ENCODE measurements at regions not wholly inside any gene's neighbourhood (a gene's known extent, or its start where the extent isn't known, plus 50 kb on each side); places are given as distances from the start of the nearest gene placed in this dataset.

GRCh38 chr9:82555031-82555430 is 507.9 kb downstream of the RASEF start:
- H3K14ac ChIP-seq (ENCODE audit: low read length) = no peak overlapping the region

GRCh38 chr9:82555431-82556051 is 507.4 kb downstream of the RASEF start:
- no peaks in the 10 kb centered on the region for H3K79me1 ChIP-seq (ENCODE audit: low read length)
- H3K4me1 ChIP-seq (ENCODE audit: control insufficient read depth in 1 of 2, insufficient read depth in 2 of 2, low read length in 2 of 2) = no peaks in the 10 kb centered on the region
- WGBS (ENCODE audit: extremely low coverage, insufficient coverage, insufficient read length) = no CpG with 5 or more reads among the region's 7 CpGs
- H4K8ac ChIP-seq (ENCODE audit: low read depth, low read length) = no peak overlapping the region
- no peak overlapping the region for H2BK12ac ChIP-seq (ENCODE audit: low read length)
- no peaks in the 10 kb centered on the region for H3K9me3 ChIP-seq (ENCODE audit: insufficient read depth, low read depth, low read length)
- H3K4me2 ChIP-seq (ENCODE audit: low read length) = no peak overlapping the region
- H3K4ac ChIP-seq (ENCODE audit: low read depth, low read length) = no peak overlapping the region
- H3K27me3 ChIP-seq (ENCODE audit: insufficient read depth, low read length) = no peaks in the 10 kb centered on the region
- no peak overlapping the region for H2AFZ ChIP-seq (ENCODE audit: insufficient read depth, low read length, poor library complexity)
- no peaks in the 10 kb centered on the region for H3K79me2 ChIP-seq (ENCODE audit: control insufficient read depth, insufficient read depth, low read length, poor library complexity)
- H3K4me3 ChIP-seq (ENCODE audit: low read depth, low read length) = no peak overlapping the region
- no peak overlapping the region for H3K18ac ChIP-seq (ENCODE audit: low read length)
- no peak overlapping the region for H4K12ac ChIP-seq (ENCODE audit: low read depth, low read length)
- no peak overlapping the region for H2BK5ac ChIP-seq (ENCODE audit: low read depth, low read length, poor library complexity)
- H3K9ac ChIP-seq (ENCODE audit: low read length) = no peak overlapping the region
- no peak for DNase-seq
- H2AK5ac ChIP-seq (ENCODE audit: low read length) = no peak overlapping the region
- no peak overlapping the region for H2BK120ac ChIP-seq (ENCODE audit: insufficient read depth, low read length, poor library complexity)
- H3K23ac ChIP-seq (ENCODE audit: low read length) = no peak overlapping the region
- no peak overlapping the region for H4K91ac ChIP-seq (ENCODE audit: low read depth, low read length)
- H3K14ac ChIP-seq (ENCODE audit: low read length) = no peak overlapping the region
- H3K27ac ChIP-seq (ENCODE audit: low read depth, low read length) = no peak overlapping the region
- H3K36me3 ChIP-seq (ENCODE audit: control insufficient read depth in 1 of 2, insufficient read depth in 2 of 2, low read length in 2 of 2) = no peaks in the 10 kb centered on the region

More at GRCh38 chr9:82555031-82555430, 507.9 kb downstream of the RASEF start:
- Histone ChIP-seq H3K9me3 (ENCODE audit: insufficient read depth, low read depth, low read length) (no peaks in the 10 kb centered on the region), H2BK12ac (ENCODE audit: low read length) (no peak overlapping the region), H3K36me3 (ENCODE audit: control insufficient read depth in 1 of 2, insufficient read depth in 2 of 2, low read length in 2 of 2) (no peaks in the 10 kb centered on the region), H3K9ac (ENCODE audit: low read length) (no peak overlapping the region), H3K27ac (ENCODE audit: low read depth, low read length) (no peak overlapping the region), H3K18ac (ENCODE audit: low read length) (no peak overlapping the region), H3K23ac (ENCODE audit: low read length) (no peak overlapping the region), H2AK5ac (ENCODE audit: low read length) (no peak overlapping the region), H3K4me3 (ENCODE audit: low read depth, low read length) (no peak overlapping the region), H3K27me3 (ENCODE audit: insufficient read depth, low read length) (no peaks in the 10 kb centered on the region), H3K79me2 (ENCODE audit: control insufficient read depth, insufficient read depth, low read length, poor library complexity) (no peaks in the 10 kb centered on the region), H2BK5ac (ENCODE audit: low read depth, low read length, poor library complexity) (no peak overlapping the region), H2AFZ (ENCODE audit: insufficient read depth, low read length, poor library complexity) (no peak overlapping the region), H3K79me1 (ENCODE audit: low read length) (no peaks in the 10 kb centered on the region), H2BK120ac (ENCODE audit: insufficient read depth, low read length, poor library complexity) (no peak overlapping the region), H3K4me2 (ENCODE audit: low read length) (no peak overlapping the region), H4K91ac (ENCODE audit: low read depth, low read length) (no peak overlapping the region), H3K4ac (ENCODE audit: low read depth, low read length) (no peak overlapping the region), H4K12ac (ENCODE audit: low read depth, low read length) (no peak overlapping the region), H3K4me1 (ENCODE audit: control insufficient read depth in 1 of 2, insufficient read depth in 2 of 2, low read length in 2 of 2) (no peaks in the 10 kb centered on the region), H4K8ac (ENCODE audit: low read depth, low read length) (no peak overlapping the region)
- no peak for DNase-seq
- WGBS (ENCODE audit: extremely low coverage, insufficient coverage, insufficient read length) = no CpG with 5 or more reads among the region's 1 CpG

- H3K27me3 ChIP-seq (ENCODE audit: insufficient read depth, low read length) = no peaks in the 10 kb centered on the region
- peaks cover 1% of the 10 kb centered on the region for H3K9me3 ChIP-seq (ENCODE audit: insufficient read depth, low read depth, low read length)
These were observed 504.6 kb downstream of the RASEF start for GRCh38 chr9:82558346-82558745.

GRCh38 chr9:82558855-82559630 is 503.9 kb downstream of the RASEF start:
- Histone ChIP-seq H3K9ac (ENCODE audit: low read length) (no peak overlapping the region), H3K9me3 (ENCODE audit: insufficient read depth, low read depth, low read length) (peaks cover 2% of the 10 kb centered on the region), H3K27me3 (ENCODE audit: insufficient read depth, low read length) (no peaks in the 10 kb centered on the region), H2AFZ (ENCODE audit: insufficient read depth, low read length, poor library complexity) (no peak overlapping the region), H3K4me1 (ENCODE audit: control insufficient read depth in 1 of 2, insufficient read depth in 2 of 2, low read length in 2 of 2) (no peaks in the 10 kb centered on the region), H4K12ac (ENCODE audit: low read depth, low read length) (no peak overlapping the region), H3K4me3 (ENCODE audit: low read depth, low read length) (no peak overlapping the region), H3K79me2 (ENCODE audit: control insufficient read depth, insufficient read depth, low read length, poor library complexity) (no peaks in the 10 kb centered on the region), H3K27ac (ENCODE audit: low read depth, low read length) (no peak overlapping the region), H2BK12ac (ENCODE audit: low read length) (no peak overlapping the region), H3K18ac (ENCODE audit: low read length) (no peak overlapping the region), H2BK120ac (ENCODE audit: insufficient read depth, low read length, poor library complexity) (no peak overlapping the region), H2AK5ac (ENCODE audit: low read length) (no peak overlapping the region), H4K8ac (ENCODE audit: low read depth, low read length) (no peak overlapping the region), H3K4me2 (ENCODE audit: low read length) (no peak overlapping the region), H3K36me3 (ENCODE audit: control insufficient read depth in 1 of 2, insufficient read depth in 2 of 2, low read length in 2 of 2) (no peaks in the 10 kb centered on the region), H3K14ac (ENCODE audit: low read length) (no peak overlapping the region), H3K4ac (ENCODE audit: low read depth, low read length) (no peak overlapping the region), H3K79me1 (ENCODE audit: low read length) (no peaks in the 10 kb centered on the region), H3K23ac (ENCODE audit: low read length) (no peak overlapping the region), H2BK5ac (ENCODE audit: low read depth, low read length, poor library complexity) (no peak overlapping the region), H4K91ac (ENCODE audit: low read depth, low read length) (no peak overlapping the region)
- no CpG with 5 or more reads among the region's 9 CpGs for WGBS (ENCODE audit: extremely low coverage, insufficient coverage, insufficient read length)
- DNase-seq = no peak

More at GRCh38 chr9:82558346-82558745, 504.6 kb downstream of the RASEF start:
- no peaks in the 10 kb centered on the region for H3K36me3 ChIP-seq (ENCODE audit: control insufficient read depth in 1 of 2, insufficient read depth in 2 of 2, low read length in 2 of 2)
- H3K4me2 ChIP-seq (ENCODE audit: low read length) = no peak overlapping the region
- no peak overlapping the region for H3K9ac ChIP-seq (ENCODE audit: low read length)
- no peak overlapping the region for H4K8ac ChIP-seq (ENCODE audit: low read depth, low read length)
- H3K18ac ChIP-seq (ENCODE audit: low read length) = no peak overlapping the region
- no peaks in the 10 kb centered on the region for H3K79me1 ChIP-seq (ENCODE audit: low read length)
- no peak overlapping the region for H2BK120ac ChIP-seq (ENCODE audit: insufficient read depth, low read length, poor library complexity)
- no peak for DNase-seq
- H2BK5ac ChIP-seq (ENCODE audit: low read depth, low read length, poor library complexity) = no peak overlapping the region
- no peak overlapping the region for H4K91ac ChIP-seq (ENCODE audit: low read depth, low read length)
- H4K12ac ChIP-seq (ENCODE audit: low read depth, low read length) = no peak overlapping the region
- H2AFZ ChIP-seq (ENCODE audit: insufficient read depth, low read length, poor library complexity) = no peak overlapping the region
- H3K14ac ChIP-seq (ENCODE audit: low read length) = no peak overlapping the region
- no peak overlapping the region for H3K4ac ChIP-seq (ENCODE audit: low read depth, low read length)
- WGBS (ENCODE audit: extremely low coverage, insufficient coverage, insufficient read length) = no CpG with 5 or more reads among the region's 1 CpG
- no peak overlapping the region for H3K27ac ChIP-seq (ENCODE audit: low read depth, low read length)
- H3K23ac ChIP-seq (ENCODE audit: low read length) = no peak overlapping the region
- no peaks in the 10 kb centered on the region for H3K4me1 ChIP-seq (ENCODE audit: control insufficient read depth in 1 of 2, insufficient read depth in 2 of 2, low read length in 2 of 2)
- no peak overlapping the region for H3K4me3 ChIP-seq (ENCODE audit: low read depth, low read length)
- no peak overlapping the region for H2BK12ac ChIP-seq (ENCODE audit: low read length)
- H2AK5ac ChIP-seq (ENCODE audit: low read length) = no peak overlapping the region
- H3K79me2 ChIP-seq (ENCODE audit: control insufficient read depth, insufficient read depth, low read length, poor library complexity) = no peaks in the 10 kb centered on the region

Measured in trophoblast cell (in vitro differentiated cells and primary cell).